HEK293T (cell line): ENCODE measurements at regions not wholly inside any gene's neighbourhood (a gene's known extent, or its start where the extent isn't known, plus 50 kb on each side); places are given as distances from the start of the nearest gene placed in this dataset.

Experiments used
- ARNT ChIP-seq: fragments of 450-650 bp; IDR thresholded peaks from 2 replicates; pipeline ENCODE4 v1.6.1; 2017; ENCODE audit warnings: mild to moderate bottlenecking
- BHLHE40 ChIP-seq: fragments of 450-650 bp; IDR thresholded peaks from 2 replicates; pipeline ENCODE4 v1.6.1; 2016; ENCODE audit warnings: mild to moderate bottlenecking, moderate library complexity, borderline replicate concordance
- FOXA1 ChIP-seq: fragments of 450-650 bp; IDR thresholded peaks from 2 replicates; pipeline ENCODE4 v1.6.1; 2016; ENCODE audit warnings: mild to moderate bottlenecking
- FOXK2 ChIP-seq: fragments of 450-650 bp; IDR thresholded peaks from 2 replicates; pipeline ENCODE4 v1.6.1; 2016; ENCODE audit warnings: mild to moderate bottlenecking
- FOXM1 ChIP-seq: fragments of 450-650 bp; IDR thresholded peaks from 2 replicates; pipeline ENCODE4 v1.6.1; 2017; ENCODE audit warnings: mild to moderate bottlenecking, borderline replicate concordance
- HDGF ChIP-seq: fragments of 450-650 bp; IDR thresholded peaks from 2 replicates; pipeline ENCODE4 v1.6.1; 2017; ENCODE audit warnings: antibody characterized with exemption, borderline replicate concordance
- L3MBTL2 ChIP-seq: fragments of 450-650 bp; conservative IDR thresholded peaks from 2 replicates; pipeline ENCODE4 v1.6.1; 2016; ENCODE audit warnings: mild to moderate bottlenecking
- LEF1 ChIP-seq: fragments of 450-650 bp; IDR thresholded peaks from 2 replicates; pipeline ENCODE4 v1.6.1; 2017; ENCODE audit warnings: mild to moderate bottlenecking, borderline replicate concordance
- SP1 ChIP-seq: fragments of 450-650 bp; IDR thresholded peaks from 2 replicates; pipeline ENCODE4 v1.6.1; 2017
- SUZ12 ChIP-seq: fragments of 450-650 bp; IDR thresholded peaks from 2 replicates; pipeline ENCODE4 v1.6.1; 2016; ENCODE audit warnings: mild to moderate bottlenecking
- TARDBP ChIP-seq: fragments of 450-650 bp; IDR thresholded peaks from 2 replicates; pipeline ENCODE4 v1.6.1; 2016
- ZNF384 ChIP-seq: fragments of 450-650 bp; IDR thresholded peaks from 2 replicates; pipeline ENCODE4 v1.6.1; 2016

DNA sequence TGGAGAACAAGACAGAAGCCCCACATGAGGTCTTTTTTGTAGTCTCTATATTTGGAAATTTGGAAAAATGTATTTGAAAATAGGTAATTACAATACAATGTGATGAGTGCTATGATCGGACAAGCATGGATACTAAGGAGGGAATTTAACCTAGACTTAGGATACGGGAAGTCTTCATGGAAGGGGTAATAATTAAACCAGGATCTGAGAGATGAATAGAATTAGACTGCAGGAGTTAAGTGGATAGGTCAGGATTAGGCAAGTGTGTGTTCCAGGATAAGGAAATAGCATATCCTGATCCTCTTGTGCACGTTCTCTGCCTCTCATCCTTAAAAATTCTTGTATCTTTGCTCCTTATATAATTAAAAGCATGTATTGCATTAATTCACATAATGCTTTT, 223.3 kb upstream of the PRICKLE1 start:
- TF ChIP-seq FOXM1 (no peak), L3MBTL2 (no peak), ARNT (no peak), SP1 (no peak), HDGF (no peak), LEF1 (no peak), TARDBP (no peak), FOXA1 (no peak), BHLHE40 (no peak), SUZ12 (no peak), ZNF384 (no peak), FOXK2 (no peak)
